NCI-H2196 treated with DMSO at 0.1 percent for 48 hours (cell line): ENCODE measurements at regions not wholly inside any gene's neighbourhood (a gene's known extent, or its start where the extent isn't known, plus 50 kb on each side); places are given as distances from the start of the nearest gene placed in this dataset.
"Not testable (repeated sequence)": the region's sequence is repeated elsewhere in the genome, so short reads cannot be mapped to it uniquely, and the experiment has no call there.

Source experiments
- DNase-seq: peaks from one replicate; lab custom pipeline; 2025; ENCODE audit not compliant: unreplicated experiment; lab: John Stamatoyannopoulos, UW

- DNase-seq, result no peak
Measured at GRCh38 chr1:172833954-172834353, 175.1 kb downstream of the FASLG start.

- no peak for DNase-seq
Measured at GRCh38 chr1:172834609-172835008, 175.7 kb downstream of the FASLG start.

- DNase-seq, result no peak
Measured at GRCh38 chr1:172835834-172836233, 176.9 kb downstream of the FASLG start.

- no peak for DNase-seq
Measured at GRCh38 chr1:172837816-172838679, 179.1 kb downstream of the FASLG start.

GRCh38 chr1:172838680-172839313 lies 179.9 kb downstream of the FASLG start:
- DNase-seq, result no peak

GRCh38 chr1:172839639-172840038 lies 180.7 kb downstream of the FASLG start:
- not testable (repeated sequence) for DNase-seq

- DNase-seq, result no peak
Measured at GRCh38 chr1:172843444-172843843, 184.5 kb downstream of the FASLG start.

- no peak for DNase-seq
Measured at GRCh38 chr1:172845371-172845770, 186.5 kb downstream of the FASLG start.

GRCh38 chr1:172845865-172846264 lies 187.0 kb downstream of the FASLG start:
- DNase-seq, result no peak

GRCh38 chr1:172847814-172848213 lies 188.9 kb downstream of the FASLG start:
- DNase-seq, result not testable (repeated sequence)

- no peak for DNase-seq
Measured at GRCh38 chr1:172849653-172850052, 190.8 kb downstream of the FASLG start.

- DNase-seq, result no peak
Measured at GRCh38 chr1:172851077-172851476, 192.2 kb downstream of the FASLG start.

GRCh38 chr1:172851856-172852255 lies 193.0 kb downstream of the FASLG start:
- no peak for DNase-seq

GRCh38 chr1:172855983-172856382 lies 194.8 kb downstream of the TNFSF18 start:
- not testable (repeated sequence) for DNase-seq

GRCh38 chr1:172863031-172863430 lies 187.7 kb downstream of the TNFSF18 start:
- no peak for DNase-seq

GRCh38 chr1:172867216-172867818 lies 183.4 kb downstream of the TNFSF18 start:
- no peak for DNase-seq

GRCh38 chr1:172870901-172871606 lies 179.7 kb downstream of the TNFSF18 start:
- no peak for DNase-seq

GRCh38 chr1:172874950-172875349 lies 175.8 kb downstream of the TNFSF18 start:
- no peak for DNase-seq

GRCh38 chr1:172875892-172876291 lies 174.8 kb downstream of the TNFSF18 start:
- DNase-seq, result no peak

GRCh38 chr1:172882385-172882784 lies 168.4 kb downstream of the TNFSF18 start:
- DNase-seq, result no peak

GRCh38 chr1:172882791-172883386 lies 167.9 kb downstream of the TNFSF18 start:
- DNase-seq, result no peak
